ENCODE measurements at regions not wholly inside any gene's neighbourhood (a gene's known extent, or its start where the extent isn't known, plus 50 kb on each side); places are given as distances from the start of the nearest gene placed in this dataset.

GRCh38 chr2:228417526-228417925 lies 236.0 kb upstream of the SPHKAP start:
- Histone ChIP-seq H3K27me3 (no peaks in the 10 kb centered on the region), H3K4me3 (no peak overlapping the region), H3K4me1 (replicated peaks in 1 of 2) (no peaks in the 10 kb centered on the region), H3K27ac (no peak overlapping the region), H3K9me3 (replicated peaks in 1 of 3) (peaks cover 0 to 5% (median 0%) of the 10 kb centered on the region in 3 donors), H3K36me3 (replicated peaks in 1 of 2) (no peaks in the 10 kb centered on the region)
- intact Hi-C loops (cut with DNase I): no loop called here
- no peak for DNase-seq
- TF ChIP-seq POLR2A (IDR thresholded peaks at IDR 0.05): no peak
- no peak for TF ChIP-seq CTCF (IDR thresholded peaks at IDR 0.05)
- 40 to 51% (median 45%) methylated on average over 2 of the region's 2 CpGs for WGBS, 4 donors

- Histone ChIP-seq H3K27me3 (no peaks in the 10 kb centered on the region), H3K9me3 (replicated peaks in 1 of 3) (peaks cover 0 to 5% (median 0%) of the 10 kb centered on the region in 3 donors), H3K36me3 (replicated peaks in 1 of 2) (no peaks in the 10 kb centered on the region), H3K4me3 (no peak overlapping the region), H3K27ac (no peak overlapping the region), H3K4me1 (replicated peaks in 1 of 2) (no peaks in the 10 kb centered on the region)
- no peak for DNase-seq
- intact Hi-C loops (cut with DNase I): no loop called here
- 92 to 100% (median 97%) methylated on average over 1 of the region's 1 CpG for WGBS, 4 donors
- no peak for TF ChIP-seq POLR2A (IDR thresholded peaks at IDR 0.05)
- TF ChIP-seq CTCF (IDR thresholded peaks at IDR 0.05): no peak
Measured at GRCh38 chr2:228410061-228410460, 228.6 kb upstream of the SPHKAP start.

- TF ChIP-seq POLR2A (IDR thresholded peaks at IDR 0.05) (no peak), CTCF (IDR thresholded peaks at IDR 0.05) (no peak)
- H3K27me3 ChIP-seq: no peaks in the 10 kb centered on the region
- H3K36me3 ChIP-seq (replicated peaks in 1 of 2): no peaks in the 10 kb centered on the region
- no peaks in the 10 kb centered on the region for H3K4me1 ChIP-seq (replicated peaks in 1 of 2)
- H3K4me3 ChIP-seq: no peak overlapping the region
- H3K27ac ChIP-seq: no peak overlapping the region
- 57 to 69% (median 64%) methylated on average over 1 of the region's 1 CpG for WGBS, 4 donors
- intact Hi-C loops (cut with DNase I): no loop called here
- H3K9me3 ChIP-seq (replicated peaks in 1 of 3): peaks cover 0 to 5% (median 0%) of the 10 kb centered on the region in 3 donors
- DNase-seq: no peak
Measured at GRCh38 chr2:228409493-228409892, 228.0 kb upstream of the SPHKAP start.

- intact Hi-C loops (cut with DNase I): no loop called here
- H3K36me3 ChIP-seq (replicated peaks in 1 of 2): no peaks in the 10 kb centered on the region
- WGBS, 4 donors: 79 to 88% (median 84%) methylated on average over 4 of the region's 4 CpGs
- TF ChIP-seq POLR2A (IDR thresholded peaks at IDR 0.05): no peak
- no peak for TF ChIP-seq CTCF (IDR thresholded peaks at IDR 0.05)
- no peak for DNase-seq
- H3K4me1 ChIP-seq (replicated peaks in 1 of 2): no peaks in the 10 kb centered on the region
- no peaks in the 10 kb centered on the region for H3K27me3 ChIP-seq
- peaks cover 0 to 3% (median 0%) of the 10 kb centered on the region in 3 donors for H3K9me3 ChIP-seq (replicated peaks in 1 of 3)
- H3K4me3 ChIP-seq: no peak overlapping the region
- H3K27ac ChIP-seq: no peak overlapping the region
Measured at GRCh38 chr2:228408529-228409227, 227.2 kb upstream of the SPHKAP start.
